SK-N-SH treated with all-trans-retinoic acid at 6 μM for 48 hours (cell line): ENCODE measurements at regions not wholly inside any gene's neighbourhood (a gene's known extent, or its start where the extent isn't known, plus 50 kb on each side); places are given as distances from the start of the nearest gene placed in this dataset.

Experiments
- ESRRG ChIP-seq: fragments of 250-450 bp; sonication (Bioruptor Pico); IDR thresholded peaks from 2 replicates; pipeline ENCODE4 v1.6.1; 2021; ENCODE audit warnings: mild to moderate bottlenecking
- GLIS3 ChIP-seq: fragments of 250-450 bp; sonication (Bioruptor Pico); IDR thresholded peaks from 2 replicates; pipeline ENCODE4 v1.5.0; 2020; ENCODE audit warnings: mild to moderate bottlenecking, moderate library complexity
- RARB ChIP-seq: fragments of 250-450 bp; sonication (Bioruptor Pico); IDR thresholded peaks from 2 replicates; pipeline ENCODE4 v1.8.0; 2021; ENCODE audit warnings: mild to moderate bottlenecking, moderate library complexity
- ZFP3 ChIP-seq: fragments of 250-450 bp; sonication (Bioruptor Pico); IDR thresholded peaks from 2 replicates; pipeline ENCODE4 v1.5.0; 2020; ENCODE audit warnings: mild to moderate bottlenecking, moderate library complexity
- ZNF565 ChIP-seq: fragments of 450-650 bp; formaldehyde crosslinking; conservative IDR thresholded peaks from 2 replicates; pipeline ENCODE4 v1.5.0; 2020; ENCODE audit warnings: low read depth, mild to moderate bottlenecking, moderate library complexity
- ZNF70 ChIP-seq: fragments of 450-650 bp; formaldehyde crosslinking; IDR thresholded peaks from 2 replicates; pipeline ENCODE4 v1.5.0; 2020; ENCODE audit warnings: mild to moderate bottlenecking, moderate library complexity
- TF ChIP-seq, protein P1 (sequence below): fragments of 250-450 bp; sonication (Bioruptor Pico); IDR thresholded peaks from 2 replicates; pipeline ENCODE4 v1.8.0; 2020; ENCODE audit warnings: mild to moderate bottlenecking, moderate library complexity, borderline replicate concordance

- TF ChIP-seq ZNF565 (CRISPR knock-in tag) (no peak), ZFP3 (CRISPR knock-in tag) (no peak), GLIS3 (CRISPR knock-in tag) (no peak), ZNF70 (CRISPR knock-in tag) (no peak), ESRRG (no peak), RARB (CRISPR knock-in tag) (no peak)
- TF ChIP-seq, protein P1, sequence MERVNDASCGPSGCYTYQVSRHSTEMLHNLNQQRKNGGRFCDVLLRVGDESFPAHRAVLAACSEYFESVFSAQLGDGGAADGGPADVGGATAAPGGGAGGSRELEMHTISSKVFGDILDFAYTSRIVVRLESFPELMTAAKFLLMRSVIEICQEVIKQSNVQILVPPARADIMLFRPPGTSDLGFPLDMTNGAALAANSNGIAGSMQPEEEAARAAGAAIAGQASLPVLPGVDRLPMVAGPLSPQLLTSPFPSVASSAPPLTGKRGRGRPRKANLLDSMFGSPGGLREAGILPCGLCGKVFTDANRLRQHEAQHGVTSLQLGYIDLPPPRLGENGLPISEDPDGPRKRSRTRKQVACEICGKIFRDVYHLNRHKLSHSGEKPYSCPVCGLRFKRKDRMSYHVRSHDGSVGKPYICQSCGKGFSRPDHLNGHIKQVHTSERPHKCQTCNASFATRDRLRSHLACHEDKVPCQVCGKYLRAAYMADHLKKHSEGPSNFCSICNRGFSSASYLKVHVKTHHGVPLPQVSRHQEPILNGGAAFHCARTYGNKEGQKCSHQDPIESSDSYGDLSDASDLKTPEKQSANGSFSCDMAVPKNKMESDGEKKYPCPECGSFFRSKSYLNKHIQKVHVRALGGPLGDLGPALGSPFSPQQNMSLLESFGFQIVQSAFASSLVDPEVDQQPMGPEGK: no peak
Measured at GRCh38 chr3:176328198-176328597, 869.1 kb downstream of the TBL1XR1 start.
